HFFc6 (cell line): ENCODE measurements at regions not wholly inside any gene's neighbourhood (a gene's known extent, or its start where the extent isn't known, plus 50 kb on each side); places are given as distances from the start of the nearest gene placed in this dataset.
"Not testable (repeated sequence)": the region's sequence is repeated elsewhere in the genome, so short reads cannot be mapped to it uniquely, and the experiment has no call there.

ENCODE experiments used
- DNase-seq: peaks from one replicate; pipeline ENCODE4 v3.0.0-alpha.2; 2018
- H3K27ac Mint-ChIP-seq: 2 replicates; pipeline ENCODE4 v1.8.0; 2020; ENCODE audit warnings: mild to moderate bottlenecking, mixed read lengths
- H3K27me3 Mint-ChIP-seq: 2 replicates; pipeline ENCODE4 v1.8.0; 2021; ENCODE audit warnings: mild to moderate bottlenecking, moderate library complexity, mixed read lengths; ENCODE audit not compliant: insufficient read depth
- H3K36me3 Mint-ChIP-seq: 2 replicates; pipeline ENCODE4 v1.8.0; 2021; ENCODE audit warnings: low read depth, mixed read lengths
- H3K4me1 Mint-ChIP-seq: 2 replicates; pipeline ENCODE4 v1.8.0; 2020; ENCODE audit warnings: low read depth, mixed read lengths
- H3K4me3 Mint-ChIP-seq: 2 replicates; pipeline ENCODE4 v1.8.0; 2020; ENCODE audit warnings: mild to moderate bottlenecking, moderate library complexity, mixed read lengths
- H3K9me3 Mint-ChIP-seq: 2 replicates; pipeline ENCODE4 v1.8.0; 2020; ENCODE audit warnings: mild to moderate bottlenecking, mixed read lengths
- TF ChIP-seq, protein P1 (sequence below): fragments of 200-600 bp; sonication (generic); IDR thresholded peaks from 2 replicates; pipeline ENCODE4 v1.5.0; 2021; ENCODE audit warnings: antibody characterized with exemption, mild to moderate bottlenecking

DNA sequence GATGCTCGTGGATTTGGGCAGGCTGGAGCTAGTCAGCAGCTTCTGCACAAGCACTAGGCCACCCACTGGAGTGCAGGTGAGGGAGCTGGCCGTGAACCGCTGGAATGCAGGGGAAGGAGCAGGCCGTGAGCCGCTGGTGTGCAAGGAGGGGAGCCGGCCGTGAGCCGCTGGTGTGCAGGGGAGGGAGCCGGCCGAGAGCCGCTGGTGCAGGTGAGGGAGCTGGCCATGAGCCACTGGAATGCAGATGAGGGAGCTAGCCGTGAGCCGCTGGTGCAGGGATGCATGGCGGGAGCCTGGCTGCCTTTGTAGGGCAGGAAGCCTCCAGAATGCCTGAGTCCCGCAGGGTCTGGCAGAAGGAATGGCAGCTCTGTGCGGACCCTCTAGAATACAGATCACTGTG is 4220.0 kb upstream of the OR11H1 start:
- no peaks in the 10 kb centered on the region for H3K4me1 Mint-ChIP-seq
- H3K4me3 Mint-ChIP-seq, result no peak overlapping the region
- TF ChIP-seq, protein P1, sequence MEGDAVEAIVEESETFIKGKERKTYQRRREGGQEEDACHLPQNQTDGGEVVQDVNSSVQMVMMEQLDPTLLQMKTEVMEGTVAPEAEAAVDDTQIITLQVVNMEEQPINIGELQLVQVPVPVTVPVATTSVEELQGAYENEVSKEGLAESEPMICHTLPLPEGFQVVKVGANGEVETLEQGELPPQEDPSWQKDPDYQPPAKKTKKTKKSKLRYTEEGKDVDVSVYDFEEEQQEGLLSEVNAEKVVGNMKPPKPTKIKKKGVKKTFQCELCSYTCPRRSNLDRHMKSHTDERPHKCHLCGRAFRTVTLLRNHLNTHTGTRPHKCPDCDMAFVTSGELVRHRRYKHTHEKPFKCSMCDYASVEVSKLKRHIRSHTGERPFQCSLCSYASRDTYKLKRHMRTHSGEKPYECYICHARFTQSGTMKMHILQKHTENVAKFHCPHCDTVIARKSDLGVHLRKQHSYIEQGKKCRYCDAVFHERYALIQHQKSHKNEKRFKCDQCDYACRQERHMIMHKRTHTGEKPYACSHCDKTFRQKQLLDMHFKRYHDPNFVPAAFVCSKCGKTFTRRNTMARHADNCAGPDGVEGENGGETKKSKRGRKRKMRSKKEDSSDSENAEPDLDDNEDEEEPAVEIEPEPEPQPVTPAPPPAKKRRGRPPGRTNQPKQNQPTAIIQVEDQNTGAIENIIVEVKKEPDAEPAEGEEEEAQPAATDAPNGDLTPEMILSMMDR, result no peak
- H3K27ac Mint-ChIP-seq, result no peak overlapping the region
- H3K36me3 Mint-ChIP-seq, result peaks cover 16% of the 10 kb centered on the region
- DNase-seq, result no peak
- H3K27me3 Mint-ChIP-seq, result no peaks in the 10 kb centered on the region
- peaks cover 89% of the 10 kb centered on the region for H3K9me3 Mint-ChIP-seq

DNA sequence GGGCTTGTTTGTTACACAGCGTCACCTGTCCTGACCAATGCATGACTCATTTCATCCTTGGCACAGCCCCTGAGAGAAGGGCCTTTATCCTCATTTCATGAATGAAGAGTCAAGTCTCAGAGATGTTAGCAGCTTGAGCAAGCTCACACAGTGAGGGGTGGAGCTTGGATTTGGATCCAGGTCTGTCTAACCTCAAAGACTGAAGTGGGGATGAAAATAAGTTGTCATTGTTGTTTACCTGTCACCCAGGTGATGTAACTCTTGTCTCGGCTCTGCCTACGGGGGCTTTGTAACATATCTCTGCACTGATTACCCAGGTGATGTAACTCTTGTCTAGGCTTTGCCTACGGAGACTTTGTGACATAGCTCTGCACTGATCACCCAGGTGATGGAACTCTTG is 4218.2 kb upstream of the OR11H1 start:
- H3K27ac Mint-ChIP-seq, H3K4me3 Mint-ChIP-seq, H3K4me1 Mint-ChIP-seq, H3K27me3 Mint-ChIP-seq, DNase-seq: not testable (repeated sequence)
- Mint-ChIP-seq H3K36me3 (peaks cover 16% of the 10 kb centered on the region), H3K9me3 (peaks cover 91% of the 10 kb centered on the region)

DNA sequence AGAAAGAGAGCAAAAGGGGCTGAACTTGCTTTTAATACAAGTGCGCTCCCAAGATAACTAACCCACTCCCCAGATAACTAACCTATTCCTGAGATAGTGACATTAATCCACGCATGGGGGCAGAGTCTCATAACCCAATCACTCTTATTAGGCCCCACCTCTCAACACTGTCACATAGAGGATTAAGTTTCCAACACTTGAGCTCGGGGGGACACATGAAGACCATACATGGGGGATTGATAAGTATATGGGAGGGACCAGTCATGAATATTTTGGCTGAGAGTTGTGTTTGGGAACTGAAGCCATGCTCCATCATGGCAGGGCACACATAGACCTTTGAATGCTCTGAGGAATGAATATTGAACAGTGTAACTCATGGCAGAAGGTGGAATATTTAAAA is 4217.3 kb upstream of the OR11H1 start:
- not testable (repeated sequence) for H3K4me3 Mint-ChIP-seq, H3K27ac Mint-ChIP-seq, H3K4me1 Mint-ChIP-seq, DNase-seq, H3K27me3 Mint-ChIP-seq
- peaks cover 91% of the 10 kb centered on the region for H3K9me3 Mint-ChIP-seq
- H3K36me3 Mint-ChIP-seq, result peaks cover 16% of the 10 kb centered on the region

DNA sequence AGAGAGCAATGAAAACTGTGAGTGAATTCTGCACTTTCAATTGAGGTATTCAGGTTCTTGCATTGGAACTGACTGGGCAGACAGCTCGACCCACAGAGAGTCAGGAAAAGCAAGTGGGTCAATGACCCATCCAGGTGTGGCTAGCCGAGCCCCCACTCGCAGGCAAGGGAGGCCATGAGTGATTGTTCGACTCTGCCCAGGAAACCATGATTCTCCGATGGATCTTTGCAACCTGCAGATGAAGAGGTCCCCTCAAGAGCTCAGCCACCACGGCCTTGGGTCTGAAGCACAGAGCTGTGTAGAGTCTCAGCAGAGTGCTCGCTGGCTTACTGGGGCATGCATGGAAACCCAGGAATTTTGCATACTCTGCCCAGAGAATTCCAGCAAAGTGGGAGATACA is 4215.4 kb upstream of the OR11H1 start:
- H3K9me3 Mint-ChIP-seq, result peaks cover 84% of the 10 kb centered on the region

DNA sequence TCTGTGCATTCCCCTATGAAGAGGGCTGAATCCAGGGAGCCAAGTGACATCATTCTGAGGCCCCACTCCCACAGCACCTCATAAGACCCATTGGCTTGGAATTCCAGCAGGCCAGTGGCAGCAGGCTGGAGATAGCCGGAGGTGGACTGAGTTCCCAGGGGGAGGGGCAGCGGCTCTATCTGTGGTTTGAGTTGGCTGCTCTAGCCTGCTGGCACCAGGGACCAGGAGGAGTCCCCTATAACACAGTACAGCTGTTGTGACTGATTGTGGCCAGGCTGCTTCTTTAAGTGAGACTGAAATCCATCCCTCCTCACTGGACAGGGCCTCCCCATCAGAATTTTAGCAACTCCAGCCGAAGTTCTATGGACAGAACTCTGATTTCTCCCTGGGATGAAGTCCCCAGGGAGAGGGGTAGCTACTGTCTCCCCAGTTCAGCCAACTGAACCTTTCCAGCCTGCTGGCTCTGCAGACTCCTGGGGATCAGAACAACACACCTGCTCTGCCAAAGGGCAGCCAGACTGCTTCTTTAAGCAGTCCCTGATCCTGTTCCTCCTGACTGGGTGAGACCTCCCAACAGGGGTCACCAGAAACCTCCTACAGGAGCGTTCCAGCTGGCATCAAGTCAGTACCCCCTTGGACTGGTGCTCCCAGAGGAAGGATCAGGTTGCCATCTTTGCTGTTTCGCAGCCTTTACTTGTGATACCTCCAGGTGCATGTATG is 4214.8 kb upstream of the OR11H1 start:
- H3K27me3 Mint-ChIP-seq, H3K4me1 Mint-ChIP-seq, DNase-seq, H3K4me3 Mint-ChIP-seq, H3K36me3 Mint-ChIP-seq, H3K27ac Mint-ChIP-seq: not testable (repeated sequence)
- H3K9me3 Mint-ChIP-seq, result peaks cover 84% of the 10 kb centered on the region

More for the DNA sequence above, 4215.4 kb upstream of the OR11H1 start:
- not testable (repeated sequence) for H3K4me3 Mint-ChIP-seq, H3K4me1 Mint-ChIP-seq, H3K27me3 Mint-ChIP-seq, H3K27ac Mint-ChIP-seq, H3K36me3 Mint-ChIP-seq, DNase-seq

DNA sequence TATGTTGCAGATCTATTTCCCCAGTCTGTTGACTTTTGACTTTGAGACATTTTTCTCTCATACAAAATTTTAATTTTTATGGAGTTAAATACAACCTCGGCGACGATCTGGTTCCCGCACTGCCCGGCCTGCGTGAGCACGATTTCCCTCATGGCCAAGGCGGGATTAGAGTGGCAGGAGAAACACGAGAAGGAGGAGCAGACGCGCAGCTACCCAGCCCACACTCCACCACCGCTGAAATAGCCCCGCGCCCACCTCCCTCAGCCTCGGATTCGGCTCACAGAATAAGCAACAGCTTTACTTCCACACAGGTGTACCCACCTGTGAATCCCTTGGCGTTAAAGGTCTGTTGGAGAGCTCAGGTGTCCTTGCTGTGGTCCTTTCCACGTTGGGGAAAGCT is 4209.4 kb upstream of the OR11H1 start:
- H3K4me1 Mint-ChIP-seq, H3K27ac Mint-ChIP-seq, H3K4me3 Mint-ChIP-seq, DNase-seq, H3K27me3 Mint-ChIP-seq, H3K36me3 Mint-ChIP-seq: not testable (repeated sequence)
- peaks cover 56% of the 10 kb centered on the region for H3K9me3 Mint-ChIP-seq

DNA sequence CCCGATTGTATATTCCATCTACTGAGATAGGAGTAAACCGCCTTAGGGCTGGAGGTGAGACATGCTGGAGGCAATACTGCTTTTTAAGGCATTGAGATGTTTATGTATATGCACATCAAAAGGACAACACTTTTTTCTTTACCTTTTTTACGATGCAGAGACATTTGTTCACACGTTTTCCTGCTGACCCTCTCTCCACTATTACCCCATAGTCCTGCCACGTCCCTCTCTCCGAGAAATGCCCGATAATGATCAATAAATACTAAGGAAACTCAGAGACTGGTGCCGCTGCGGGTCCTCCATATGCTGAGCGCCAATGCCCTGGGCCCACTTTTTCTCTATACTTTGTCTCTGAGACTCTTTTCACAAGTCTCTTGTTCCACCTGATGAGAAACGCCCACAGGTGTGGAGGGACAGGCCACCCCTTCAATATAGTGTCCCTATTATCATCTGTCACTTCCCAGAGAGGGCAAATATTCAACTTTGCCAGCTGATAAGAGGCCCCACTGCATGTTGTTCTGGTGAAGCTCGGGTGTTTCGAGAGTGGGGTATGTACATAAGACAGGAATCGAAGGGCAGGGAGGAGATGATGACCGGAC is 4203.5 kb upstream of the OR11H1 start:
- not testable (repeated sequence) for H3K4me1 Mint-ChIP-seq, H3K4me3 Mint-ChIP-seq

DNA sequence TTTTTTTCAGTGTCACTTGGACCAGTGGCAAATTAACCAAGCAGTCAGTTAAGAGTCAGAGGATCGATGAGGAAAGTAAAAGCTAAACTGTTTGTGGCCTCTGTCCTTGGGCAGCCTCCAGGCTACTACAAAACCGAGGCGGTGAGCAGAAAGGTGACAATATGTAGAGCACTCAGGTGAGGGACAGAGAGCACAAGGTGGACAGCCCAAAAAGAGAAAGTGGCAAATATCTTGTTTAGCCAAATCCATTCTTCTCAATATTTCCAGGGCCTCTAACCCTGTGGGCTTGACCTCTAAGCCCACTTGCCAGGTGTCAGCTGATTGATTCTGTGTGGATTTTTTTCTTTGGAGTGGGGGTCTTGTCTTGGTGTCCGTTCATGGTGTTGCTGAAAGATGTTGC is 4202.2 kb upstream of the OR11H1 start:
- Mint-ChIP-seq H3K4me3 (no peak overlapping the region), H3K4me1 (no peaks in the 10 kb centered on the region), H3K27me3 (no peaks in the 10 kb centered on the region), H3K36me3 (peaks cover 8% of the 10 kb centered on the region; the same call in 1 of the 2 replicates), H3K9me3 (peaks cover 71% of the 10 kb centered on the region), H3K27ac (no peak overlapping the region)
- DNase-seq, result no peak
- TF ChIP-seq, protein P1, result no peak

More for the DNA sequence above, 4203.5 kb upstream of the OR11H1 start:
- peaks cover 61% of the 10 kb centered on the region for H3K9me3 Mint-ChIP-seq
- H3K36me3 Mint-ChIP-seq, H3K27me3 Mint-ChIP-seq, DNase-seq, H3K27ac Mint-ChIP-seq: not testable (repeated sequence)

DNA sequence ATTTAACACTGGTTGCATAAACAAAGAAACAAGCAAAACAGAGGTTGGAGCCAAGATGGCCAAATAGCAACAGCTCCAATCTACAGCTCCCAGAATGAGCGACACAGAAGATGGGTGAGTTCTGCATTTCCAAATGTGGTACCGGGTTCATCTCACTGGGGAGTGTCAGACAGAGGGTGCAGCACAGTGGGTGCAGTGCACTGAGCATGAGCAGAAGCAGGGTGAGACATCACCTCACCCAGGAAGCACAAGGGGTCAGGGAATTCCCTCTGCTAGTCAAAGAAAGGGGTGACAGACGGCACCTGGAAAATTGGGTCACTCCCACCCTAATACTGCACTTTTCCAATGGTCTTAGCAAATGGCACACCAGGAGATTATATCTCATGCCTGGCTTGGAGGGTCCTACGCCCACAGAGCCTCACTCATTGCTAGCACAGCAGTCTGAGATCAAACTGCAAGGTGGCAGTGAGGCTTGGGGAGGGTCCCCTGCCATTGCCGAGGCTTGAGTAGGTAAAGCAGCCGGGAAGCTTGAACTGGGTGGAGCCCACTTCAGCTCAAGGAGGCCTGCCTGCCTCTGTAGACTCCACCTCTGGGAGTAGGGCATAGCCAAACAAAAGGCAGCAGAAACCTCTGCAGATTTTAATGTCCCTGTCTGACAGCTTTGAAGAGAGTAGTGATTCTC is 4186.5 kb upstream of the OR11H1 start:
- H3K9me3 Mint-ChIP-seq, result peaks cover 82% of the 10 kb centered on the region
- not testable (repeated sequence) for H3K27ac Mint-ChIP-seq, H3K36me3 Mint-ChIP-seq, H3K27me3 Mint-ChIP-seq, H3K4me1 Mint-ChIP-seq, H3K4me3 Mint-ChIP-seq, DNase-seq

DNA sequence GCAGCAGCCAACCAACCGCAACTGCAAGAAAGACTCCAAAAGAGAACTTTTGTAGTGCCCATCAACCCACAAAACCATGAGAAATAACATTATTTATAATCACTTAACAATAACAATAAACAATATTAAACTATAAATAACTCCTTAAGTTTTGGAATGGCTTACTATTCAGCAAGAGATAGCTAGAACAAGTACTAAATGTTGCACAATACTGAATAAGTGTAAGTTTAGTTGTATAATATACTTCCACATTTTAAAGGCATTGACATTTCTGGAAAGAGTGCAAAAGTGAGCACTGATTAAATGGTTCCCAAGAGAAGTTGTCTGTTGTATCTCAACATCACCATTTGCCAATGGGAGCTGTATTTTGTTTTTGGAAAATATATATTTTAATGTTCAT is 4176.8 kb upstream of the OR11H1 start:
- H3K4me3 Mint-ChIP-seq, H3K27ac Mint-ChIP-seq, H3K4me1 Mint-ChIP-seq, DNase-seq, H3K27me3 Mint-ChIP-seq: not testable (repeated sequence)
- H3K36me3 Mint-ChIP-seq, result peaks cover 11% of the 10 kb centered on the region; the same call in 1 of the 2 replicates
- peaks cover 82% of the 10 kb centered on the region for H3K9me3 Mint-ChIP-seq

DNA sequence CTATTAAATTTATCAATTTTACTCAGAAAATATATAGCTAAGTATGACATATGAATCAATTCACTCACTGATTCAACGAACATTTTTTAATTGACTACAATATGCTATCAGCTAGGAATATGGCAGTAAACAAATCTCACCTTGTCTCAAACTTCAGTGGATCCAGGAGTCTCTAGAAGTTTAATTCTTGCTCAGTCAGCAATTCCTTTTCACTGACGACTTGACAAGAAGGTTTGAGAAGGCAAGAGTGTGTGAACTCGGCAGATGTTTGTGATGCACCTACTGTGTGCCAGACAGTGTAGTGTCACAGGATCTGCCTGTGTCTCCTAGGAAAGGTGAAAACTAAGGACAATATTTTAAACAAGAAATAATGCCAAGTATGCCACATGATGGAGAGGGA is 4175.7 kb upstream of the OR11H1 start:
- not testable (repeated sequence) for H3K27ac Mint-ChIP-seq, H3K4me1 Mint-ChIP-seq, H3K27me3 Mint-ChIP-seq, H3K4me3 Mint-ChIP-seq, DNase-seq
- Mint-ChIP-seq H3K9me3 (peaks cover 83% of the 10 kb centered on the region), H3K36me3 (peaks cover 11% of the 10 kb centered on the region; the same call in 1 of the 2 replicates)
